ENCODE measurements at regions not wholly inside any gene's neighbourhood (a gene's known extent, or its start where the extent isn't known, plus 50 kb on each side); places are given as distances from the start of the nearest gene placed in this dataset.

DNA sequence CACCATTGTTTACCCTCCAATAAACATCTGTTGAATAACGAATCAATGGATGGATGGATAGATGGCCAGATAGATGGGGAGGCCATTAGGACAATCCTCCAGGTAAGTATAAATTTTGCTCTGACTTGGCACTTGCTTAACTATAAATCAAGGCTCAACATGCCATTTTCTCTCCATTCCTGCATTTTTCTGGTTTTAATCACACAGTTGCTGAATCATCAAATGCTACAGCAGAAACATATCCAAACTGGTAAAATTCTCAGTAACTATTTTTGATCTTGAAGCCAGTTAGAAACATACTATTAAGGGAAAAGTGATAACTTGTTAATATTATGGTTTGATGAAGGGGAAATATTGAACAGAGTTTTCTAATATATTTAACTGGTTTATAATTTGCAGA is 71.5 kb upstream of the MTAP start:
- 54% methylated on average over 1 of the region's 1 CpG for WGBS
- no peak for DNase-seq (ENCODE audit: low spot score)

DNA sequence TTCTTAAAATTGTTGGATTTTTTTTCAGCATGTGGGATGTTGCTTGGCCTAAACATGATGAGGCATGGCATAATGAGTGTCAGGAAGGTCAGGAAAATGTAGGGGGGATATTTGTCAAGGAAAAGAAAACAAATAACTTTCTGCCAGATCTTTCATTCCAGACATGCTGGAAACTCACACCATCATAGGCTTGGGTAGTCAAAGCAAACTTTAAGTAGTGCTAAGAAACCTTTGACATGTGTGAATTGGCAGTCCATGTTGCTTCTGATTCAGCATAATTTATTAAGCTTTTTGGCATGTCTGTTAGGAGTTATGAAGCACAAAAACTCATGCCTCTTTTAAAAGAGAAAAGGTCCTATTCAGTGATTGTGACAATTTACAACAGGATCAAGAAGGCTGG is 61.3 kb upstream of the MTAP start:
- DNase-seq (ENCODE audit: low spot score) = no peak
- no peaks in the 10 kb centered on the region for H3K4me1 ChIP-seq (ENCODE audit: control insufficient read depth in 4 of 4, insufficient read depth in 4 of 4, low read length in 3 of 4)
- H3K9ac ChIP-seq (ENCODE audit: low read depth in 1 of 2, low read length in 2 of 2) = no peak overlapping the region
- H3K27ac ChIP-seq (ENCODE audit: low read depth in 1 of 2, low read length in 2 of 2) = no peak overlapping the region
- peaks cover 0 to 5% (median 0%) of the 10 kb centered on the region in 4 donors for H3K27me3 ChIP-seq (ENCODE audit: control insufficient read depth in 4 of 4, insufficient read depth in 4 of 4, low read length in 3 of 4)
- no peaks in the 10 kb centered on the region for H3K9me3 ChIP-seq (ENCODE audit: control insufficient read depth in 4 of 4, low read length in 3 of 4)
- no peak for TF ChIP-seq RAD21 (IDR thresholded peaks at IDR 0.05)
- no peak for TF ChIP-seq SP1 (IDR thresholded peaks at IDR 0.05)
- TF ChIP-seq HNF4G (IDR thresholded peaks at IDR 0.05) = no peak
- no peak overlapping the region for H3K4me3 ChIP-seq (ENCODE audit: low read depth in 1 of 3, low read length in 3 of 3)
- no peaks in the 10 kb centered on the region for H3K36me3 ChIP-seq (ENCODE audit: control insufficient read depth in 4 of 4, insufficient read depth in 3 of 4, low read depth in 1 of 4, low read length in 3 of 4)

More for the DNA sequence above, 71.5 kb upstream of the MTAP start:
- no peak for TF ChIP-seq RXRA (IDR thresholded peaks at IDR 0.05)
- TF ChIP-seq JUND (IDR thresholded peaks at IDR 0.05) = no peak
- TF ChIP-seq SP1 (IDR thresholded peaks at IDR 0.05) = no peak
- TF ChIP-seq, protein P1, sequence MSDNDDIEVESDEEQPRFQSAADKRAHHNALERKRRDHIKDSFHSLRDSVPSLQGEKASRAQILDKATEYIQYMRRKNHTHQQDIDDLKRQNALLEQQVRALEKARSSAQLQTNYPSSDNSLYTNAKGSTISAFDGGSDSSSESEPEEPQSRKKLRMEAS (IDR thresholded peaks at IDR 0.05) = no peak
- TF ChIP-seq, protein P2, sequence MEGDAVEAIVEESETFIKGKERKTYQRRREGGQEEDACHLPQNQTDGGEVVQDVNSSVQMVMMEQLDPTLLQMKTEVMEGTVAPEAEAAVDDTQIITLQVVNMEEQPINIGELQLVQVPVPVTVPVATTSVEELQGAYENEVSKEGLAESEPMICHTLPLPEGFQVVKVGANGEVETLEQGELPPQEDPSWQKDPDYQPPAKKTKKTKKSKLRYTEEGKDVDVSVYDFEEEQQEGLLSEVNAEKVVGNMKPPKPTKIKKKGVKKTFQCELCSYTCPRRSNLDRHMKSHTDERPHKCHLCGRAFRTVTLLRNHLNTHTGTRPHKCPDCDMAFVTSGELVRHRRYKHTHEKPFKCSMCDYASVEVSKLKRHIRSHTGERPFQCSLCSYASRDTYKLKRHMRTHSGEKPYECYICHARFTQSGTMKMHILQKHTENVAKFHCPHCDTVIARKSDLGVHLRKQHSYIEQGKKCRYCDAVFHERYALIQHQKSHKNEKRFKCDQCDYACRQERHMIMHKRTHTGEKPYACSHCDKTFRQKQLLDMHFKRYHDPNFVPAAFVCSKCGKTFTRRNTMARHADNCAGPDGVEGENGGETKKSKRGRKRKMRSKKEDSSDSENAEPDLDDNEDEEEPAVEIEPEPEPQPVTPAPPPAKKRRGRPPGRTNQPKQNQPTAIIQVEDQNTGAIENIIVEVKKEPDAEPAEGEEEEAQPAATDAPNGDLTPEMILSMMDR (IDR thresholded peaks at IDR 0.05; ENCODE audit: low read depth, low read length, missing input control) = no peak
- TF ChIP-seq, protein P3, sequence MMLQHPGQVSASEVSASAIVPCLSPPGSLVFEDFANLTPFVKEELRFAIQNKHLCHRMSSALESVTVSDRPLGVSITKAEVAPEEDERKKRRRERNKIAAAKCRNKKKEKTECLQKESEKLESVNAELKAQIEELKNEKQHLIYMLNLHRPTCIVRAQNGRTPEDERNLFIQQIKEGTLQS (IDR thresholded peaks at IDR 0.05) = no peak
- no peak for TF ChIP-seq FOXA1 (IDR thresholded peaks at IDR 0.05)
- TF ChIP-seq, protein P4, sequence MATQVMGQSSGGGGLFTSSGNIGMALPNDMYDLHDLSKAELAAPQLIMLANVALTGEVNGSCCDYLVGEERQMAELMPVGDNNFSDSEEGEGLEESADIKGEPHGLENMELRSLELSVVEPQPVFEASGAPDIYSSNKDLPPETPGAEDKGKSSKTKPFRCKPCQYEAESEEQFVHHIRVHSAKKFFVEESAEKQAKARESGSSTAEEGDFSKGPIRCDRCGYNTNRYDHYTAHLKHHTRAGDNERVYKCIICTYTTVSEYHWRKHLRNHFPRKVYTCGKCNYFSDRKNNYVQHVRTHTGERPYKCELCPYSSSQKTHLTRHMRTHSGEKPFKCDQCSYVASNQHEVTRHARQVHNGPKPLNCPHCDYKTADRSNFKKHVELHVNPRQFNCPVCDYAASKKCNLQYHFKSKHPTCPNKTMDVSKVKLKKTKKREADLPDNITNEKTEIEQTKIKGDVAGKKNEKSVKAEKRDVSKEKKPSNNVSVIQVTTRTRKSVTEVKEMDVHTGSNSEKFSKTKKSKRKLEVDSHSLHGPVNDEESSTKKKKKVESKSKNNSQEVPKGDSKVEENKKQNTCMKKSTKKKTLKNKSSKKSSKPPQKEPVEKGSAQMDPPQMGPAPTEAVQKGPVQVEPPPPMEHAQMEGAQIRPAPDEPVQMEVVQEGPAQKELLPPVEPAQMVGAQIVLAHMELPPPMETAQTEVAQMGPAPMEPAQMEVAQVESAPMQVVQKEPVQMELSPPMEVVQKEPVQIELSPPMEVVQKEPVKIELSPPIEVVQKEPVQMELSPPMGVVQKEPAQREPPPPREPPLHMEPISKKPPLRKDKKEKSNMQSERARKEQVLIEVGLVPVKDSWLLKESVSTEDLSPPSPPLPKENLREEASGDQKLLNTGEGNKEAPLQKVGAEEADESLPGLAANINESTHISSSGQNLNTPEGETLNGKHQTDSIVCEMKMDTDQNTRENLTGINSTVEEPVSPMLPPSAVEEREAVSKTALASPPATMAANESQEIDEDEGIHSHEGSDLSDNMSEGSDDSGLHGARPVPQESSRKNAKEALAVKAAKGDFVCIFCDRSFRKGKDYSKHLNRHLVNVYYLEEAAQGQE (IDR thresholded peaks at IDR 0.05) = no peak
- TF ChIP-seq TAF1 (conservative IDR thresholded peaks at IDR 0.05) = no peak
- no peak for TF ChIP-seq RAD21 (IDR thresholded peaks at IDR 0.05)
- TF ChIP-seq, protein P5, sequence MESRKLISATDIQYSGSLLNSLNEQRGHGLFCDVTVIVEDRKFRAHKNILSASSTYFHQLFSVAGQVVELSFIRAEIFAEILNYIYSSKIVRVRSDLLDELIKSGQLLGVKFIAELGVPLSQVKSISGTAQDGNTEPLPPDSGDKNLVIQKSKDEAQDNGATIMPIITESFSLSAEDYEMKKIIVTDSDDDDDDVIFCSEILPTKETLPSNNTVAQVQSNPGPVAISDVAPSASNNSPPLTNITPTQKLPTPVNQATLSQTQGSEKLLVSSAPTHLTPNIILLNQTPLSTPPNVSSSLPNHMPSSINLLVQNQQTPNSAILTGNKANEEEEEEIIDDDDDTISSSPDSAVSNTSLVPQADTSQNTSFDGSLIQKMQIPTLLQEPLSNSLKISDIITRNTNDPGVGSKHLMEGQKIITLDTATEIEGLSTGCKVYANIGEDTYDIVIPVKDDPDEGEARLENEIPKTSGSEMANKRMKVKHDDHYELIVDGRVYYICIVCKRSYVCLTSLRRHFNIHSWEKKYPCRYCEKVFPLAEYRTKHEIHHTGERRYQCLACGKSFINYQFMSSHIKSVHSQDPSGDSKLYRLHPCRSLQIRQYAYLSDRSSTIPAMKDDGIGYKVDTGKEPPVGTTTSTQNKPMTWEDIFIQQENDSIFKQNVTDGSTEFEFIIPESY (IDR thresholded peaks at IDR 0.05) = no peak
- no peak for TF ChIP-seq NR2F2 (IDR thresholded peaks at IDR 0.05)
- no peak for TF ChIP-seq HNF4A (conservative IDR thresholded peaks at IDR 0.05)
- TF ChIP-seq EGR1 (IDR thresholded peaks at IDR 0.05; ENCODE audit: low read depth in 2 of 2) = no peak
- no peak for TF ChIP-seq GABPA (IDR thresholded peaks at IDR 0.05 in 1 of 2, conservative IDR thresholded peaks at IDR 0.05 in 1 of 2)
- TF ChIP-seq HNF4G (IDR thresholded peaks at IDR 0.05) = no peak
- no peak for TF ChIP-seq YY1 (IDR thresholded peaks at IDR 0.05)
- no peak for TF ChIP-seq FOXA2 (IDR thresholded peaks at IDR 0.05)
- H3K4me1 ChIP-seq (ENCODE audit: control insufficient read depth in 4 of 4, insufficient read depth in 4 of 4, low read length in 3 of 4) = no peaks in the 10 kb centered on the region
- no peak overlapping the region for H3K27ac ChIP-seq (ENCODE audit: low read depth in 1 of 2, low read length in 2 of 2)
- no peak overlapping the region for H3K4me3 ChIP-seq (ENCODE audit: low read depth in 1 of 3, low read length in 3 of 3)
- no peak overlapping the region for H3K9ac ChIP-seq (ENCODE audit: low read depth in 1 of 2, low read length in 2 of 2)
- H3K27me3 ChIP-seq (ENCODE audit: control insufficient read depth in 4 of 4, insufficient read depth in 4 of 4, low read length in 3 of 4) = no peaks in the 10 kb centered on the region
- H3K36me3 ChIP-seq (ENCODE audit: control insufficient read depth in 4 of 4, insufficient read depth in 3 of 4, low read depth in 1 of 4, low read length in 3 of 4) = no peaks in the 10 kb centered on the region
- H3K9me3 ChIP-seq (ENCODE audit: control insufficient read depth in 4 of 4, low read length in 3 of 4) = no peaks in the 10 kb centered on the region

Data from liver (tissue), 8 donors.